GM12872 (cell line): ENCODE measurements at regions not wholly inside any gene's neighbourhood (a gene's known extent, or its start where the extent isn't known, plus 50 kb on each side); places are given as distances from the start of the nearest gene placed in this dataset.

Source experiments
- TF ChIP-seq, protein P1 (sequence below): IDR thresholded peaks from 3 replicates; pipeline ENCODE4 v1.5.1; 2011; ENCODE audit warnings: low read depth, mild to moderate bottlenecking, low read length, moderate library complexity; ENCODE audit not compliant: insufficient read depth

DNA sequence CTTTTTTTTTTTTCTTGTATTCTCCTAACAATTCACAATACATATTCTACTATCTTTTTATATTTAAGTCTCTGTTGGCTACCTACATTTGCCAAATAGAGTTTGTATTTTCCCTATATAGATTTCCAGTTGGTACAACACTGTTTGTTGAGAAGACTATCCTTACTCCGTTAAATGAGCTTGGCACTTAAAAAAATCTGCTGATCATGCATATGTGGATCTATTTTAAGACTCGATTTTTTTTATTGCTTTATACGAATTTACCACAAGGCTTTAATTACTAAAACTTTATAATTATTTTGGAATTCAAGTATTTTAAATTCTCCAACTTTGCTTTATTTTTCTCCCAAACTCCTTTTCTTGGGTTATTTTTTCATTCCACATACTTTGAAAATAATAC lies 855.6 kb downstream of the C6orf118 start:
- TF ChIP-seq, protein P1, sequence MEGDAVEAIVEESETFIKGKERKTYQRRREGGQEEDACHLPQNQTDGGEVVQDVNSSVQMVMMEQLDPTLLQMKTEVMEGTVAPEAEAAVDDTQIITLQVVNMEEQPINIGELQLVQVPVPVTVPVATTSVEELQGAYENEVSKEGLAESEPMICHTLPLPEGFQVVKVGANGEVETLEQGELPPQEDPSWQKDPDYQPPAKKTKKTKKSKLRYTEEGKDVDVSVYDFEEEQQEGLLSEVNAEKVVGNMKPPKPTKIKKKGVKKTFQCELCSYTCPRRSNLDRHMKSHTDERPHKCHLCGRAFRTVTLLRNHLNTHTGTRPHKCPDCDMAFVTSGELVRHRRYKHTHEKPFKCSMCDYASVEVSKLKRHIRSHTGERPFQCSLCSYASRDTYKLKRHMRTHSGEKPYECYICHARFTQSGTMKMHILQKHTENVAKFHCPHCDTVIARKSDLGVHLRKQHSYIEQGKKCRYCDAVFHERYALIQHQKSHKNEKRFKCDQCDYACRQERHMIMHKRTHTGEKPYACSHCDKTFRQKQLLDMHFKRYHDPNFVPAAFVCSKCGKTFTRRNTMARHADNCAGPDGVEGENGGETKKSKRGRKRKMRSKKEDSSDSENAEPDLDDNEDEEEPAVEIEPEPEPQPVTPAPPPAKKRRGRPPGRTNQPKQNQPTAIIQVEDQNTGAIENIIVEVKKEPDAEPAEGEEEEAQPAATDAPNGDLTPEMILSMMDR = no peak

DNA sequence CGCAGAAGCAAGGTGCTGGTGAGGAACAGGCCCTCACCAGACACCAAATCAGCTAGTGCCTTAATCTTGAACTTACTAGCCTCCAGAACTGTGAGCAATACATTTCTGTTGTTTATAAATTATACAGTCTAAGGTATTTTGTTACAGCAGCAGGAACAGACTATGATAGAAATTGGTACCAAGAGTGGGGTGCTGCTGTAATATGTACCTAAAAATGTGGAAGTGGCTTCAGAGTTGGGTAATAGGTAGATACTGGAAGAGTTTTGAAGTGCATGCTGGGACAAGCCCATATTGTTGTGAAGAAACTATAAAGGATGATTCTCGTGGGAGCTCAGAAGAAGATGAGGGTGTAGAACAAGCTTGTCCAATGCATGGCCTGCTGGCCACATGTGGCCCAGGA lies 866.8 kb downstream of the C6orf118 start:
- TF ChIP-seq, protein P1 = no peak

DNA sequence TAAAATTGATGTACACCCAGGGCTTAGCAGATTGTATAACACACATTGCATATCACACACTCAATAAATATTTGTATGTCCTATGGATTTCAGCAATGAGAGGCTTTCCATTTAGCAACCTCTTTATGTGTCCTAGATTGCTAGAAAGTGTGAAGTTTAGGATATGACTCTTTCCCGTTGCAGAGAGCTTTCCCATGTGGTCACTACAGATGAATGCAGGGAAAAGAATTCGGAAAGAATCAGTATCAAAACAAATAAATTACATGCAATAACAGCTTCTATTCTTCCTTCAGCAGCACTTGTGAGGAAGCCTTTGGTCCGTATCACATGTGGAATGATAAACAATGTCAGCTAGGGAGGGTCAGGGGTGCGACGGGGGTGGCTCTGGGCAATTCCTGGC lies 870.1 kb downstream of the C6orf118 start:
- TF ChIP-seq, protein P1 = no peak

DNA sequence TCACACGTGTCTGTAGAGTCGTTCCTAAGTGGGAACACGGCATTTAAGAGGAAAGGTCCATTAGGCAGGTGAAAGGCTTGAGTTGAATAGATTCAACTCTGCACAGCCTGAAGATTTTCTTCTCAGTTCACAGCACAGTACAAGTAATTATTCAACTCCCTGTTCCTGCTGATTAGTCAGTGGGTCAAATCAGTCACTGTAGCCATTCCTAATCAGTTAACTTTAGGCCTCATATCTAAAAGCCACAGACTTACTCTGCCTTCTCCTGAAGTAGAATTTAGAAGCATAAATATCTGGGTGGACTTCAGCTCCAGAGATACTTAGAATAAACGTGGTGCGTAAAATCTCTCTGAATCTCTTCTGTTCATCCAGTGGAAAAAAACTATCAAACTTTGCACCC lies 872.4 kb downstream of the C6orf118 start:
- TF ChIP-seq, protein P1 = no peak

DNA sequence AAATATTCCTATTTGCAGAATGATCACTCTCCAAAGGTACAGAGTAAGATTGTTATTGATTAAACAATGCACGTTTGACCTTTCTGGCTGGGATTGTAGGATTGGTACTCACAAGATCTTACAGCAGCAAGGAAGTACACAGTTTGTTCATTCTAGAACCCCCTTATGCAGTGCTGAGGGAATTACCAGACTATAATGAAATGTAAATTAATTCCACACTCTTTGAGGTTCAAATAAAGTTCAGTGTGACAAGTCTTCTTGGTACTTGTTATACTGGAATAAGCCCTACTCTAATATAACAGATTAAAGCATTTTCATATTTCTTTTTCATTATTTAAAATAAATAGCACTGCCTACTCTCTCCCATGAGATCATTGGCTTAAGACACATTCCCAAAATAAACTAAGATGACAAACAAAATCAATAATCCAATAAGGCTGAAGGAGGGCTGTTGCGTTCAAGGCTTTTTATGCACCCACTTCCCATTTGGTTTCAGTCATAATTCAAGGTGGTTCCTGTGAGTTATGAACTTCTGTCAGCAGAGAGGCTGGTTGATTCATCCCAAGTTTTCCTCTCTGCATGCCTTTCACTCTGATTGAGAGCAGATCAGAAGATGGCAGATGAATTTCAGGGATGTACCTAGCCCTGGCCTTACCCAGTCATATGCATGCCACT lies 881.5 kb downstream of the C6orf118 start:
- TF ChIP-seq, protein P1 = no peak

DNA sequence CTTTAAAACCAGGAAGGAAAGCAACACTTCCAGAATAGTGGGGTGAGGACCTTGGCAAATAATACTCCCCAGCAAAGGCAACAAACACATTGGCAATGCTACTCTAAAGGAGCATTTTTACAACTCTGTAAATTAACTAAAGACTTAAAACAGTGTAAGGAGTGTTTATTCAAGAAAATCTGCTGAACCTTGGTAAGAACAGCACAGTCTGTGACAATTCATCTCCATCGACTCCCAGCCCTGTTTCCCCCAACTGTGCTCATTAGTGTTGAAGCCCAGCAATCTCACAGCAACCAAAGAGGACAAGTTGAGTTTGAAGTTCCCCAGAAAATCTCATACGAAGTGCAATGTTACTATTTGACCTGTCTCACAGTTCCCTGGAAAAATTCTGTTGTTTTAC lies 884.9 kb downstream of the C6orf118 start:
- TF ChIP-seq, protein P1 = no peak

DNA sequence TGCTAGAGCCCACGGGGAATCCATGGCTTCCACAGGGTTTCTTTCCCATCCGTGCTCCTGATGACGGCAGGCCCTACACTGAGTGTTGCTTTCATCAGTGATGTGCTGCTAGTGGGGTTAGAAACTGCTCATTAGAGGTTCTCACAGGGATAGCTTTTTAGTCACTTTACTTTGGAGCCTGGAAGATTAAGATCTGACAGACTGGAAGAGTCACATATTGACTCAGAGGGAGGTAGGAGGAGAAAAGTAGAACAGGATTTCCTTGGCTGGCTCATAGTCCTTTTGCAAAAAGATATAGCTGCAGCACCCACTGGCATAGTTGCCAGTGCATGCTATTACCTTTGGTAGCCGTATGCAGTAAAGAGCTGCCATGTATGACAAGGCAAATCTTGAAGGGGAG lies 890.3 kb downstream of the C6orf118 start:
- TF ChIP-seq, protein P1 = no peak
